GM20431 (cell line): ENCODE measurements at regions not wholly inside any gene's neighbourhood (a gene's known extent, or its start where the extent isn't known, plus 50 kb on each side); places are given as distances from the start of the nearest gene placed in this dataset.

Experiments used
- in situ Hi-C: fragments of 300-500 bp; cut with MseI, MboI; formaldehyde crosslinking; loops from one replicate; pipeline ENCODE4 v1.15.0; 2020; ENCODE audit warnings: low sequenced_read_pairs; ENCODE audit not compliant: unreplicated experiment

- in situ Hi-C loops, result no loop called here
Measured at GRCh38 chr14:97177635-97178034, 380.5 kb downstream of the VRK1 start.

DNA sequence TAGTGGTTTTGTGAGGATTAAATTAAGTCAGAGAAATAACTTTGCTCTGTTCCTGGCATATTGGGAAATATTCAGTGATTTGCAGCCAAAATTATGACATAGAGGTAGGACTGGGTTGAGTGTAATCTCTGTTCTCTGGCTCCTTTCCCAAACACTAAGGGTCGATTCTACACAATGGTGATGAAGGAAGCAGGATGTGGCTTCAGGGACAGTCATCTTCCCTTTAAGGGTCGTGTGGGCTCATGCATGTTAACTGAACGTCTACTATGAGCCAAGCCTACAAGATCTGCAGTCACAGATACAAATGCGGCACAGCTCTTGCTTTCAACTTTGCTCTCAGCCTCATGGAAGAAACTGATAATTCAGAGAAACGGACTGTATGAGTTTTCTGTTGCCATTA lies 381.6 kb downstream of the VRK1 start:
- in situ Hi-C loops, result no loop called here

DNA sequence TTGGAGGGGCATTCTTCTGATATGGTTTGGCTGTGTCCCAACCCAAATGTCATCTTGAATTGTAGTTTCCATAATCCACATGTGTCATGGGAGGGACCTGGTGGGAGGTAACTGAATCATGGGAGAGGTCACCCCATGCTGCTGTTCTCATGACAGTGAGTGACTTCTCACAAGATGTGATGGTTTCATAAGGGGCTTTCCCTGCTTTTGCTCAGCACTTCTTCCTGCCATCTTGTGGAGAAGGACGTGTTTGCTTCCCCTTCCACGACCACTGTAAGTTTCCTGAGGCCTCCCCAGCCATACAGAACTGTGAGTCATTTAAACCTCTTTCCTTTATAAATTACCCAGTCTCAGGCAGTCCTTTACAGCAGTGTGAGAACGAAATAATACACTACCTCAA lies 382.4 kb downstream of the VRK1 start:
- in situ Hi-C loops, result no loop called here

DNA sequence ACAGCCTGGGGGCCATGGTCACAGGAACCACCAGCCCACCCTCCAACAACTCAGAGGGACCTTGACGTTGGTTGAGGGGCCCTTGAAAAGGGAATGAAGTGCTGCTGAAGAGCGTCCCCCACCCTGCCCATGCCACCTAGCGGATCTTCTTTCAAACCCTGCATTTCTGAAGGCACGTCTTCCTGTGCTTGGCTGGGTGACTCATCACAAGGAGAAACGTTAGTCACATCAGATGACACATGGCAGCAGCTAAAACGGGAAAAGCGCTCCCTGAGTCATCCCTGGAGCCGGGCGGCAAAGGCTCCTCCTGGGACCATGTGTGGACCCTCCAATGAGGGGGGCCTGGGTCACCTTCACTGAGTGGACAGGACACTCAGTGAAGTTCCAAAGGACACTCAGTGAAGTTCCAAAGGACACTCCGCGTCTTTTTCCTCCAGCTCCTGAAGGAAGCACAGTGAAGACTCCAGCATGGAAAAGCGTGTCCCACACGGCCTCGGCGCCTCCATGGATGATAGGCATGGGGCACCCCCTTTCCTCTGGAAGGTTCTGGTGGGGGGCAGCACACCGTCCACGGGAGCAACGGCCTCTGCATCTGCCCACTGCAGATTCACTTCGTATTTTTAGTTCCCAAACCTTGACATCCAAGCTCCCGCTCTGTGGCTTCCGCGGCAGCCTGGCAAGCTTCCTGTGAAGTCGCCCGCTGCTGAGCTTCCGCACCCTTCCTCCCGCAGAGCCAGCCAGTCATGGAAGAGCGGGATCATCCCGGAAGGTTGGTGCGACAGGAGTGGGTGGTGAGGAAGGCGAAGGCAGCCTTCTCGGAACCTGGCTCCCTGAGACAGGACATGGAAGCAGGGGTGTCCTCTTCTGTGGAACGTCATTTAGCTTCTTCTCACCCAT lies 383.4 kb downstream of the VRK1 start:
- in situ Hi-C loops, result no loop called here

DNA sequence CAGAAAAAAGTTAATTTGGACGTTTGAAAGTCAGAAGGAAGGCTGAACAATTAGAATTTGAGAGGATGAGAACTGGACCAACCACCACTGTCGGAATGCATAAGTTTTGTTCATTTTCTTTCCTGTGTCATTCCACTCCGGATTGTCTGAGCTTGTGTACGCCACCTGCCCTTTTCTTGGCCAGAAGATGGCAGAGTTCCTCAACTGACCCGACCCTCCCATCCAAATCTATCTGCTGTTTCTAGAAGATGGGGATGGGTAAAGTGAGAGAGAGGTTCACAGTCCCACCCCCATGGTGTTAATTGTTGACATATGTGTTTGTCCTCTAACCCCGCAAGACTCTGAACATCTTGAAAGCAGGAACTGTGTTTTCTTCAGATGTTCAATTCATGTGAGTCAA lies 388.0 kb downstream of the VRK1 start:
- in situ Hi-C loops, result no loop called here

DNA sequence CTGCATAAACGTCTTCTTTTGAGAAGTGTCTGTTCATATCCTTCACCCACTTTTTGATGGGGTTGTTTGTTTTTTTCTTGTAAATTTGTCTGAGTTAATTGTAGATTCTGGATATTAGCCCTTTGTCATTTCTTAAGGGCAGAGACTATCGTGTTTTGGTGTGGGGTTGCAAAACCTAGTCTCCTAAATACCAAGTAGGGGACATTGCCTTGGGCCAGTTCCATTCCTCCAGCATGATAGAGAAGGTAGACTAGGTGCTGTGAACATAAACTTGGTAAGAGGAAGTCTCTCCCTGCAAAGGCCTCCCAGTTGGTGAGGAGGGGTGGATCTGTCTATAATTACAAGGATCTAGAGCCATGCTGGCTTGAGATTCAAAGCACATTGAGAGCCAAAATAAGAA lies 390.7 kb downstream of the VRK1 start:
- in situ Hi-C loops, result no loop called here

DNA sequence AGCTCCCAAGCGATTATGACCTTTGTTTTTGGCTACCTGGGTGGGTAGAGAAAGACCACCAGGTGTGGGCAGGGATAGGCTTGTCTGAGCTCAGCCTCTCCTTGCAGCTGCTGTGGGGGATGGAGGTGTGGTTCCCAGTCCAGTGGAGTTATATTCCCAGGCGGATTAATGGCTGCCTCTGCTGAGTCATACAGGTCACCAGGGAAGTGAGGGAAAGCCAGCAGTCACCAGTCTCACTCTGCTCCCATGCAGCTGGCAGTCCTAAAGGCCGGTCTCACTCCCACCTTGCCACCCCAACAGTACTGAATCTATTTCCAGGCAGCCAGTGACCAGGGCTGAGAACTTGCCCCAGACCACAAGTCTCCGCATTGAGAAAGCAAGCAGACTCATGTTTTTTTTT lies 399.2 kb downstream of the VRK1 start:
- in situ Hi-C loops, result no loop called here

DNA sequence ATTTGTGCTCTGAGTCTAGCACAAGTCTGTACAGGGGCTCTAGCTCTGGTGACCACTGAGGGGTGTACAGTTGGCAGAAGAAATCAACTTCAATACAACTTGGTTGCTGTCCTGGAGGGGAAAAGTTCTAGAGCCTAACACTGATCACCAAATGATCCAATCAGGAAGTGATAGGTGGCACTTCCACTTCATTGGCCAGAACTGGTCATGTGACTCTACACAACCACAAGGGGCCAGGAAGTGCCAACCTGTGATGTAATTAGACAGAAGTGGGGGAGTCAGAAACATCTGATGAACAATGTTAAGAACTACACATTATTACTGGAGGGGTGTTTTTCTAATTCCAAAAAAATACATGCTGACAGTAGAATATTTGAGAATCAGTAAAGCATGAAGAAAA lies 401.6 kb downstream of the VRK1 start:
- in situ Hi-C loops, result no loop called here

GRCh38 chr14:97200245-97200644 lies 403.1 kb downstream of the VRK1 start:
- in situ Hi-C loops, result no loop called here

GRCh38 chr14:97206916-97207315 lies 409.7 kb downstream of the VRK1 start:
- in situ Hi-C loops, result no loop called here

DNA sequence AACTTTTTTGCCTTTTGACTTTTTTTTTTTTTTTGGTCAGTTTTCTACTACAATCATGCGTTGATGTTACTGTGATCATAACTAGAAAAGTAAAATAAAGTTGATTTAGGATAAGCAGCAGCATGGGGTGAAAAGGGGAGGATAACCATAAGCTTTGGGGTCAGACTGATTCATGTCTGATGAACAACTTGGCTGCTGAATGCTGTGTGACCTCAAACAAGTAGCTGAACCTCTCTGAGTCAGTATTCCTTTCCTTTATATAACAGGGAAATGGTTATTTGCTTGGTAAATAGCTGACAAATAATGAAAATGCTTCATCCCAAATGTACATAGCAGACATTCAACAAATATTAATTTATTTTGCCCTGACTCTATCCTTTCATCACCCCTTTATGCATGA lies 413.0 kb downstream of the VRK1 start:
- in situ Hi-C loops, result no loop called here

- in situ Hi-C loops, result no loop called here
Measured at GRCh38 chr14:97212399-97212798, 415.2 kb downstream of the VRK1 start.

- in situ Hi-C loops, result no loop called here
Measured at GRCh38 chr14:97213720-97214119, 416.5 kb downstream of the VRK1 start.

DNA sequence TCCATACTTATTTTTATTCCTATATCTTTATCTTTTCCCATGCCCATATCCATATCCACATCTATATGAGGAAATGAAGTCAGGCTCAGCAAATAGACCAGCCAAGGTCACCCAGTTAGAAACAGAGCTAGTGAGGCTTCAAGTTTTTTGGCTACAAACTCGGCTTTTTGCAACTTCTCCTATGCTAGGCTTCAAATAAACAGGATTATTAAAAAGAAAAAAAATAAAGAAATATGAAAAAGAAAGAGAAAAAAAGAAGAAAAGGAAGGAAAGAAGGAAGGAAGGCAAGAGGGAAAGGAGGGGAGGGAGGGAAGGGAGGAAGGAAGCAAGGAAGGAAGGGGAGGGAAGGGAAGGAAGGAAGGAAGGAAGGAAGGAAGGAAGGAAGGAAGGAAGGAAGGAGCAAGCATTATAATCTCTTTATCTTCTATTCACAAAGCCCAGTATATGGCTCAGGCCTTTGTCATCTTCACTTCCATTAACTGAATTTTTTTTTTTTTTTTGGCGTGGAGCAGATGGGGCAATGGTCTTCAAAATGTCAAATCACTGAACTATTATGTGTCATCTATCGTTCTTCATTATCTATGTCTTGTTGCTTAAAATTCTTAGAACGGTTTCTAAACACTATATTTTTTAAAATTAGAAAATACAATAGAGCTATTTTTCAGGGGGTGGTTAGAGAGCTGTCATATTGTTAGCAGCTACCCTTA lies 418.2 kb downstream of the VRK1 start:
- in situ Hi-C loops, result no loop called here

DNA sequence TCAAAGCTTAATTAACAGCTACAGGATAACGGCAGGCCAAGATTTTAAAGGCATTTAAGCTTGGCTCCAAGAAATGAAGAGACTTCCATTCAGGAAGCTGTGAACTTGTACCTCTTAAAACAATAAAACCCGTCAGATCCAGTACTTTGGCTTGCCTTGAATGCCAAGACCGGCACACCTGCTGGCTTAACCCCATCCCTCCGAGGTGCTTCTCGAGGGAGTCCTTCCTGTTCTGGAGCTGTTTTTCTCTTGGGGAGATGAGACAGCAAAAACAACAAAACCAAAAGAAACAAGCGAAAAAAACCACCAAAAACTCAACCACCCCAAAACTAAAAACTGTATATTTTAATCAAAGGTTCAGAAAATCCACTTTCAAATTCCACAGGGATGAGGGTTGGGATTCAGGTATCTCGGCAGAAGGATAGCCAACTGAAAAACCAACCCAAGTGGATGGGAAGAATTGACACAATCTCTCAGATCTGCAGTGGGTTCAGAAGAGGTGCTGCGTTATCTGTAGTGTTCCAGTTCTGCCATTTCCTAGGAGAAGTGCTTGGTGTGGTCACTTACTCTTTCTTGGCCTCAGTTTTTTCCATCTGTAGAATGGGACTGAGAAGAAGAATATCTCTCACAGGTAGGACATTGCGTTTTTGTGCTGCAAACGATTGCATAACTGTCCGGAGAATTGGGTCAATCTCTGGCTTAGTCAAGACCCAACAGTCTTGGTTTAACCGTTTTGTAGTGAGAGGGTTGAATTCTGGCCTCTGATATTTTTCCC lies 420.1 kb downstream of the VRK1 start:
- in situ Hi-C loops, result no loop called here

- in situ Hi-C loops, result no loop called here
Measured at GRCh38 chr14:97218274-97218673, 421.1 kb downstream of the VRK1 start.

- in situ Hi-C loops, result no loop called here
Measured at GRCh38 chr14:97218691-97219430, 421.7 kb downstream of the VRK1 start.

GRCh38 chr14:97219431-97220017 lies 422.3 kb downstream of the VRK1 start:
- in situ Hi-C loops, result no loop called here

GRCh38 chr14:97221572-97222285 lies 424.5 kb downstream of the VRK1 start:
- in situ Hi-C loops, result no loop called here
